HG02852 (cell line): ENCODE measurements at regions not wholly inside any gene's neighbourhood (a gene's known extent, or its start where the extent isn't known, plus 50 kb on each side); places are given as distances from the start of the nearest gene placed in this dataset.
"Not testable (repeated sequence)": the region's sequence is repeated elsewhere in the genome, so short reads cannot be mapped to it uniquely, and the experiment has no call there.

Experiments used
- ATAC-seq: cut with Tn5 transposase; IDR thresholded peaks from one replicate; pipeline ENCODE4 v1.9.1; 2021; ENCODE audit warnings: mild to moderate bottlenecking, moderate library complexity; ENCODE audit not compliant: unreplicated experiment

GRCh38 chr10:130708465-130709070 lies 572.4 kb downstream of the GLRX3 start:
- ATAC-seq = no peak

- no peak for ATAC-seq
These were observed 573.2 kb downstream of the GLRX3 start for GRCh38 chr10:130709415-130709814.

GRCh38 chr10:130711072-130711471 lies 574.9 kb downstream of the GLRX3 start:
- ATAC-seq = no peak

- no peak for ATAC-seq
These were observed 576.9 kb downstream of the GLRX3 start for GRCh38 chr10:130713135-130713534.

GRCh38 chr10:130713731-130714130 lies 577.5 kb downstream of the GLRX3 start:
- ATAC-seq = no peak

GRCh38 chr10:130714742-130715467 lies 578.7 kb downstream of the GLRX3 start:
- ATAC-seq = no peak

GRCh38 chr10:130715686-130716670 lies 579.8 kb downstream of the GLRX3 start:
- no peak for ATAC-seq

- ATAC-seq = no peak
These were observed 580.9 kb downstream of the GLRX3 start for GRCh38 chr10:130717083-130717482.

GRCh38 chr10:130718744-130719447 lies 582.7 kb downstream of the GLRX3 start:
- ATAC-seq = not testable (repeated sequence)

- no peak for ATAC-seq
These were observed 583.2 kb downstream of the GLRX3 start for GRCh38 chr10:130719448-130719752.

- no peak for ATAC-seq
These were observed 584.0 kb downstream of the GLRX3 start for GRCh38 chr10:130720235-130720634.

- no peak for ATAC-seq
These were observed 585.8 kb downstream of the GLRX3 start for GRCh38 chr10:130721971-130722370.

GRCh38 chr10:130723704-130724103 lies 587.5 kb downstream of the GLRX3 start:
- no peak for ATAC-seq

- ATAC-seq = no peak
These were observed 586.0 kb downstream of the TCERG1L start for GRCh38 chr10:130725474-130725970.

- no peak for ATAC-seq
These were observed 584.4 kb downstream of the TCERG1L start for GRCh38 chr10:130726996-130727725.

- ATAC-seq = no peak
These were observed 583.6 kb downstream of the TCERG1L start for GRCh38 chr10:130727766-130728490.

GRCh38 chr10:130728531-130729215 lies 582.8 kb downstream of the TCERG1L start:
- no peak for ATAC-seq

- no peak for ATAC-seq
These were observed 581.6 kb downstream of the TCERG1L start for GRCh38 chr10:130729876-130730275.

GRCh38 chr10:130737186-130737585 lies 574.3 kb downstream of the TCERG1L start:
- ATAC-seq = no peak
